ENCODE measurements at regions not wholly inside any gene's neighbourhood (a gene's known extent, or its start where the extent isn't known, plus 50 kb on each side); places are given as distances from the start of the nearest gene placed in this dataset.

DNA sequence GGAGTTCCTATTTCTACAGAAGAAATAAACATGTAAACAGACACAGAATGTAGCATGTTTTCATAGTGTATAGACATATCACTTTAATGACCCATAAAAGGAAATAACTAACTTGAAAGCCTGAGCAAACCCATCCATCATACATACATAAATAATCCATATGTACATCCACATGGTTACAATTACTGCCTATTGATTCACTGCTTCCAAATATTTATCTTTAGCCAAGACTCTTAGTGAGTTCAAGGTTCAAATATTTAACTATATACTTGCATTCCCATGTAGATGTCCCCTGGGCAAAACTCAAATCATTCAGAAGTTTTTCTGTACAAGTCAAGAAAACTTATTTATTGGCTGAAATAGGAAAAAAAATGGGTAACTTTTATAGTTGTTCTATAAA, 95.4 kb downstream of the CCER1 start:
- H3K9me3 ChIP-seq: no peaks in the 10 kb centered on the region
- H3K4me1 ChIP-seq (ENCODE audit: control insufficient read depth in 1 of 2, low read depth in 2 of 2): no peaks in the 10 kb centered on the region
- no peak overlapping the region for H3K27ac ChIP-seq
- no peak for ATAC-seq (ENCODE audit: insufficient number of reproducible peaks, low FRiP score, low read depth)
- no peak overlapping the region for H3K4me3 ChIP-seq
- no peak for DNase-seq (ENCODE audit: low spot score)
- H3K36me3 ChIP-seq: no peaks in the 10 kb centered on the region
- TF ChIP-seq, protein P1, sequence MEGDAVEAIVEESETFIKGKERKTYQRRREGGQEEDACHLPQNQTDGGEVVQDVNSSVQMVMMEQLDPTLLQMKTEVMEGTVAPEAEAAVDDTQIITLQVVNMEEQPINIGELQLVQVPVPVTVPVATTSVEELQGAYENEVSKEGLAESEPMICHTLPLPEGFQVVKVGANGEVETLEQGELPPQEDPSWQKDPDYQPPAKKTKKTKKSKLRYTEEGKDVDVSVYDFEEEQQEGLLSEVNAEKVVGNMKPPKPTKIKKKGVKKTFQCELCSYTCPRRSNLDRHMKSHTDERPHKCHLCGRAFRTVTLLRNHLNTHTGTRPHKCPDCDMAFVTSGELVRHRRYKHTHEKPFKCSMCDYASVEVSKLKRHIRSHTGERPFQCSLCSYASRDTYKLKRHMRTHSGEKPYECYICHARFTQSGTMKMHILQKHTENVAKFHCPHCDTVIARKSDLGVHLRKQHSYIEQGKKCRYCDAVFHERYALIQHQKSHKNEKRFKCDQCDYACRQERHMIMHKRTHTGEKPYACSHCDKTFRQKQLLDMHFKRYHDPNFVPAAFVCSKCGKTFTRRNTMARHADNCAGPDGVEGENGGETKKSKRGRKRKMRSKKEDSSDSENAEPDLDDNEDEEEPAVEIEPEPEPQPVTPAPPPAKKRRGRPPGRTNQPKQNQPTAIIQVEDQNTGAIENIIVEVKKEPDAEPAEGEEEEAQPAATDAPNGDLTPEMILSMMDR (IDR thresholded peaks at IDR 0.05): no peak
- no peaks in the 10 kb centered on the region for H3K27me3 ChIP-seq (replicated peaks; ENCODE audit: insufficient read depth)

DNA sequence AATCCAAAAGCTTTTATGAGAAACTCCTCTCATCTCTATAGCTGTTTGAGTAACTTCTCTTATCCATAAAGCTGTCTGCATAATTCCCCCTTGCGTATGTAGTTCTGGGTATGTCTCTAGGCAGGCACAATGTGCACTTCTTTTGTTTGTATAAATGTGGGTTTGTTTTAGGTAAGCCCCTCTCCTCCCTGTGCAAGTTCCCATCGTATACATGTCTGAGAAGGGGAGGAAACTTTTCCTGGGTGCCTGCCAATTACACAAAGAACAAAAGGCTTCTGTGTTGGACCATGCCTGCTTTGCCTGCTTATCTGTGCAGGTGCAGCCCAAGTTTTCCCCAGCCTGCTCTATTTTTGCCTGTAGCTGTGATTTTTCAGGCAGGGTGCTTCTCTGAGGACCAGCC, 96.7 kb downstream of the CCER1 start:
- ATAC-seq (ENCODE audit: insufficient number of reproducible peaks, low FRiP score, low read depth) (no peak), DNase-seq (ENCODE audit: low spot score) (no peak)
- H3K27ac ChIP-seq: no peak overlapping the region
- H3K27me3 ChIP-seq (replicated peaks; ENCODE audit: insufficient read depth): no peaks in the 10 kb centered on the region
- H3K36me3 ChIP-seq: no peaks in the 10 kb centered on the region
- H3K4me3 ChIP-seq: no peak overlapping the region
- no peaks in the 10 kb centered on the region for H3K9me3 ChIP-seq
- TF ChIP-seq, protein P1 (IDR thresholded peaks at IDR 0.05): no peak
- H3K4me1 ChIP-seq (ENCODE audit: control insufficient read depth in 1 of 2, low read depth in 2 of 2): no peaks in the 10 kb centered on the region

DNA sequence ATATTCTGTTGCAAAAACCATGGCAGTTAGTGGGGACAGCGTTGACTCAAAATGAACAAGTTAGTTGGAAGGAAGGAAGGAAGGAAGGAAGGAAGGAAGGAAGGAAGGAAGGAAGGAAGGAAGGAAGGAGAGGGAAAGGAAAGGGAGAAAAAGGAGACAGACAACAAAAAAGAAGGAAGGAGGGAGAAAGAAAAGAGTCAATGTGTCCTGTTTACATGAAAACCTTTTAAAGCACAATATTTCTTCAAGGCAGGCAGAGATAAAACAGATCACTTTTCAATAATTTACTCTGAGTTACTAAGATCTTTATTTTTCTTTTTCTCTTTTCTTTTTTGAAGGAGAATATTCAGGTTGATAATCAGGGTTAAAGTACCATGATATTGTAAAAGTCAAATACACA, 99.4 kb downstream of the CCER1 start:
- no peaks in the 10 kb centered on the region for H3K4me1 ChIP-seq (ENCODE audit: control insufficient read depth in 1 of 2, low read depth in 2 of 2)
- H3K27me3 ChIP-seq (replicated peaks; ENCODE audit: insufficient read depth): no peaks in the 10 kb centered on the region
- no peak overlapping the region for H3K4me3 ChIP-seq
- DNase-seq (ENCODE audit: low spot score): no peak
- no peaks in the 10 kb centered on the region for H3K36me3 ChIP-seq
- no peak overlapping the region for H3K27ac ChIP-seq
- H3K9me3 ChIP-seq: no peaks in the 10 kb centered on the region
- ATAC-seq (ENCODE audit: insufficient number of reproducible peaks, low FRiP score, low read depth): no peak
- TF ChIP-seq, protein P1 (IDR thresholded peaks at IDR 0.05): no peak

DNA sequence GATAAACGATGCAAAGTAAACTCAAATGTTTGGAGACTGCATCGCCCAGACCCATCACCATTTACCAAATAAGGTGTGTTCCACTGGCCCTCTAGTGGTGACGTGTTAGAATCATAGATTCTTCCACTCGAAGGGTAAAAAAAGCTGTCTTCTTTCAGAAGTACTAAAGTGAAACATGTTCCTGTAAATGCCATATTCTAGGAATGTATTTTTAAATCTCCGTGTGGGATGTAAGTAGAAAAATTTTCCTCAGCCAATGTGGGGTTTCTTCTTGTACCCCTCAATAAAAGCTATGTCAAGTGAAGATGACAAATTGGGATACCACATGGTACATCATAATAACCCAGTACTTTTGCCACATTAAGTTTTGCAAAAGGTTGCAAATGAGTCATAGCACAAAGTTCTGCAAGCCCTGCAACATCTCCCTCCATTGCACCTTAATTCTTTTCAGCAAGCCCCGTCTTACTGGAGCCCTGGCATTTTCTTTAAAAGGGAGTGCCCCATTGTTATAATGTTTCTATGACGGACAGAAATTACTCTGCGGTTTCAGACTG, 100.8 kb downstream of the CCER1 start:
- no peaks in the 10 kb centered on the region for H3K36me3 ChIP-seq
- H3K4me1 ChIP-seq (ENCODE audit: control insufficient read depth in 1 of 2, low read depth in 2 of 2): no peaks in the 10 kb centered on the region
- ATAC-seq (ENCODE audit: insufficient number of reproducible peaks, low FRiP score, low read depth): no peak
- TF ChIP-seq, protein P1 (IDR thresholded peaks at IDR 0.05): peak; percentile 43
- H3K4me3 ChIP-seq: no peak overlapping the region
- no peak overlapping the region for H3K27ac ChIP-seq
- no peak for DNase-seq (ENCODE audit: low spot score)
- H3K9me3 ChIP-seq: no peaks in the 10 kb centered on the region
- H3K27me3 ChIP-seq (replicated peaks; ENCODE audit: insufficient read depth): no peaks in the 10 kb centered on the region

DNA sequence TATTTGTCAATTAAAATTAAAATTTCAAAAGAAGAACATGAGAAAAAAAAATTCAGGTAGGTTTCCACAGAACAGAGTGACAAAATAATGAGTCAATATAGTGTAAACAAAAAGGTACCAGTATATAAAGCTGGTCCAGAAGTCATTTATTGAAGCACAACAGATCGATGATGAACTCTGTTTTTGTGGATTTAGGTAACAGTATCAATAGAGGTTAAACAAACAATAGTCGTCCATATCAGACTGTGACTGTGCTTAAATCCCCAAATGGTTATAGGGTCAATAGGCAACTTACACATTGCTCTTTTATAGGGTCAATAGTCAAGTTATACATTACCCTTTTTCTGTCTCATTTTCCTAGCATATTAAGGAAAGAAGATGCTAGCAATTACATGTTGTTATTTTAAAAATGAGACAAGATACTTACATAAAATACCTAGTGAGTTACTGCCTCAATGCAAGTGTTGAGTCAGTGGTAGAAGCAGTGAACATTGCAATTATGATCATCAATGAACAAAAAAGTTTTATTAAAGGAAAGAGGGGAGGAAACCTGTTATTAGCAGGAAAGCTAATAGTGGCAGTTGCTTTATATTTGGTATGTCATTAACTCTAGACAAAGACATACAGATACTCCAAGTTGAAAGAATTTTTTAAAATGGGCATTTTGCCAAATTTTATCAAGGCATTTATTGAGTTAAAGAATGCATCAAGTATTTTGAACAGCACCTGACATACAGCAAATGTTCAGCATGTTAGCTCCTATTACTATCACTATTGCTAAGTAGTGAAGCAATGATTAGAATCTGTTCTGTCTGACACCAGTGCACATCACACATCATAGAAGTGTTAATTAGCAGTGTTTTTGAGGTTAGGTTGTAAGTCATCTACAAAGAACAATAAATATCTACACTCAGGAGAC, 102.9 kb downstream of the CCER1 start:
- H3K4me3 ChIP-seq: no peak overlapping the region
- H3K36me3 ChIP-seq: no peaks in the 10 kb centered on the region
- no peak overlapping the region for H3K27ac ChIP-seq
- H3K9me3 ChIP-seq: no peaks in the 10 kb centered on the region
- TF ChIP-seq, protein P1 (IDR thresholded peaks at IDR 0.05): no peak
- ATAC-seq (ENCODE audit: insufficient number of reproducible peaks, low FRiP score, low read depth): no peak
- no peaks in the 10 kb centered on the region for H3K27me3 ChIP-seq (replicated peaks; ENCODE audit: insufficient read depth)
- H3K4me1 ChIP-seq (ENCODE audit: control insufficient read depth in 1 of 2, low read depth in 2 of 2): no peaks in the 10 kb centered on the region
- DNase-seq (ENCODE audit: low spot score): no peak
